ENCODE measurements at regions not wholly inside any gene's neighbourhood (a gene's known extent, or its start where the extent isn't known, plus 50 kb on each side); places are given as distances from the start of the nearest gene placed in this dataset.

GRCh38 chr4:179472164-179472563 lies 2029.9 kb upstream of the AGA start:
- Histone ChIP-seq H3K27me3 (ENCODE audit: insufficient read depth, low read length) (no peaks in the 10 kb centered on the region), H3K27ac (ENCODE audit: low read depth, low read length) (no peak overlapping the region), H3K4me3 (replicated peaks in 1 of 2; ENCODE audit: low read depth in 1 of 2, low read length in 2 of 2) (no peak overlapping the region), H3K36me3 (ENCODE audit: control insufficient read depth in 1 of 2, insufficient read depth in 2 of 2, low read length in 2 of 2) (no peaks in the 10 kb centered on the region), H3K4me1 (ENCODE audit: control insufficient read depth in 1 of 2, insufficient read depth in 2 of 2, low read length in 2 of 2) (no peaks in the 10 kb centered on the region), H3K9me3 (ENCODE audit: control insufficient read depth in 1 of 2, insufficient read depth in 1 of 2, low read depth in 1 of 2, low read length in 2 of 2) (no peaks in the 10 kb centered on the region), H2AFZ (ENCODE audit: low read depth, low read length, poor library complexity, severe bottlenecking) (no peak overlapping the region), H3K4me2 (ENCODE audit: low read length) (no peak overlapping the region), H3K79me2 (ENCODE audit: insufficient read depth, low read length) (no peaks in the 10 kb centered on the region), H3K9me2 (ENCODE audit: insufficient read depth) (no peaks in the 10 kb centered on the region), H4K20me1 (ENCODE audit: insufficient read depth) (no peaks in the 10 kb centered on the region), H3K9ac (ENCODE audit: low read length) (no peak overlapping the region)
- CTCF ChIA-PET: no interaction called here
- intact Hi-C loops (cut with micrococcal nuclease): no loop called here
- TF ChIP-seq POLR2AphosphoS5 (IDR thresholded peaks at IDR 0.05; ENCODE audit: low read depth, low read length) (no peak), FOSL1 (IDR thresholded peaks at IDR 0.05; ENCODE audit: low read depth) (no peak), EGR1 (IDR thresholded peaks at IDR 0.05; ENCODE audit: low read depth) (no peak), CBX3 (IDR thresholded peaks at IDR 0.05; ENCODE audit: low read depth) (no peak), TCF7L2 (IDR thresholded peaks at IDR 0.05; ENCODE audit: borderline replicate concordance, extremely low read depth, insufficient read depth, insufficient read length) (no peak), ZFX (IDR thresholded peaks at IDR 0.05) (no peak)
- RAD21 ChIA-PET (ENCODE audit: low non-redundant PET in 1 of 2, low total read pairs in 2 of 2, uncharacterized antibody in 2 of 2, unreplicated experiment in 2 of 2): no interaction called here
- BruUV-seq (replicated peaks): no TSS peak
- POLR2A ChIA-PET: interaction anchor here (0.6 kb wide), 1 partner anchor 177 kb away, joined by 3 read pairs; no protein-coding TSS in a partner anchor
- no peak for ATAC-seq
- DNase-seq (ENCODE audit: low read depth, low spot score): no peak

- Histone ChIP-seq H3K27me3 (ENCODE audit: insufficient read depth, low read length) (no peaks in the 10 kb centered on the region), H3K4me2 (ENCODE audit: low read length) (no peak overlapping the region), H3K4me1 (ENCODE audit: control insufficient read depth in 1 of 2, insufficient read depth in 2 of 2, low read length in 2 of 2) (no peaks in the 10 kb centered on the region), H3K27ac (ENCODE audit: low read depth, low read length) (no peak overlapping the region), H2AFZ (ENCODE audit: low read depth, low read length, poor library complexity, severe bottlenecking) (no peak overlapping the region), H3K9me3 (ENCODE audit: control insufficient read depth in 1 of 2, insufficient read depth in 1 of 2, low read depth in 1 of 2, low read length in 2 of 2) (no peaks in the 10 kb centered on the region), H3K4me3 (replicated peaks in 1 of 2; ENCODE audit: low read depth in 1 of 2, low read length in 2 of 2) (no peak overlapping the region), H3K9me2 (ENCODE audit: insufficient read depth) (no peaks in the 10 kb centered on the region), H3K36me3 (ENCODE audit: control insufficient read depth in 1 of 2, insufficient read depth in 2 of 2, low read length in 2 of 2) (no peaks in the 10 kb centered on the region), H4K20me1 (ENCODE audit: insufficient read depth) (no peaks in the 10 kb centered on the region), H3K9ac (ENCODE audit: low read length) (no peak overlapping the region), H3K79me2 (ENCODE audit: insufficient read depth, low read length) (no peaks in the 10 kb centered on the region)
- no peak for ATAC-seq
- TF ChIP-seq ATF3 (IDR thresholded peaks at IDR 0.05): no peak
- POLR2A ChIA-PET: no interaction called here
- CTCF ChIA-PET: no interaction called here
- DNase-seq (ENCODE audit: low read depth, low spot score): no peak
- intact Hi-C loops (cut with micrococcal nuclease): no loop called here
- no TSS peak for BruUV-seq (replicated peaks)
- RAD21 ChIA-PET (ENCODE audit: low non-redundant PET in 1 of 2, low total read pairs in 2 of 2, uncharacterized antibody in 2 of 2, unreplicated experiment in 2 of 2): no interaction called here
Measured at GRCh38 chr4:179478608-179479007, 2036.4 kb upstream of the AGA start.

Data from HCT116 (cell line).